Head of caudate nucleus (tissue), 42 donors: ENCODE measurements at regions not wholly inside any gene's neighbourhood (a gene's known extent, or its start where the extent isn't known, plus 50 kb on each side); places are given as distances from the start of the nearest gene placed in this dataset.

Source experiments
- DNase-seq, 42 donors: peaks; one replicate each; pipeline versions ENCODE4 v3.0.0 to v3.0.0-alpha.2; 2020 to 2021; ENCODE audit warnings: mixed read lengths in 7 of 42
- intact Hi-C: fragments of 100-400 bp; cut with DNase I; formaldehyde crosslinking; loops from one replicate; pipeline ENCODE4 v1.15.0; 2022

- no peak for DNase-seq
- intact Hi-C loops = no loop called here
These were observed 161.0 kb downstream of the RNF152 start for GRCh38 chr18:61731693-61732376.

- DNase-seq = no peak
- intact Hi-C loops = no loop called here
These were observed 161.6 kb downstream of the RNF152 start for GRCh38 chr18:61731178-61731577.

- intact Hi-C loops = no loop called here
These were observed 163.5 kb downstream of the RNF152 start for GRCh38 chr18:61729322-61729721.

GRCh38 chr18:61727241-61728193 lies 165.3 kb downstream of the RNF152 start:
- intact Hi-C loops = no loop called here

More at GRCh38 chr18:61729322-61729721, 163.5 kb downstream of the RNF152 start:
- no peak for DNase-seq

GRCh38 chr18:61724532-61724931 lies 168.3 kb downstream of the RNF152 start:
- intact Hi-C loops = no loop called here
- no peak for DNase-seq

More at GRCh38 chr18:61727241-61728193, 165.3 kb downstream of the RNF152 start:
- DNase-seq = no peak

- intact Hi-C loops = no loop called here
- DNase-seq = no peak
These were observed 170.6 kb downstream of the RNF152 start for GRCh38 chr18:61722247-61722646.

GRCh38 chr18:61720496-61720895 lies 172.3 kb downstream of the RNF152 start:
- intact Hi-C loops = no loop called here

GRCh38 chr18:61719671-61720070 lies 173.1 kb downstream of the RNF152 start:
- DNase-seq = no peak
- intact Hi-C loops = no loop called here

More at GRCh38 chr18:61720496-61720895, 172.3 kb downstream of the RNF152 start:
- DNase-seq = no peak

GRCh38 chr18:61718944-61719343 lies 173.9 kb downstream of the RNF152 start:
- DNase-seq = no peak
- intact Hi-C loops = no loop called here

- intact Hi-C loops = no loop called here
- DNase-seq = no peak
These were observed 178.4 kb downstream of the RNF152 start for GRCh38 chr18:61714421-61714820.

GRCh38 chr18:61713502-61713901 lies 179.3 kb downstream of the RNF152 start:
- no peak for DNase-seq
- intact Hi-C loops = no loop called here

- DNase-seq = no peak
- intact Hi-C loops = no loop called here
These were observed 182.7 kb downstream of the RNF152 start for GRCh38 chr18:61710082-61710620.

GRCh38 chr18:61706276-61706915 lies 186.4 kb downstream of the RNF152 start:
- intact Hi-C loops = no loop called here
- DNase-seq = no peak

- intact Hi-C loops = no loop called here
- no peak for DNase-seq
These were observed 189.3 kb downstream of the RNF152 start for GRCh38 chr18:61703508-61703907.

- DNase-seq = no peak
- intact Hi-C loops = no loop called here
These were observed 190.8 kb downstream of the RNF152 start for GRCh38 chr18:61702007-61702406.

- intact Hi-C loops = no loop called here
- DNase-seq = no peak
These were observed 193.3 kb downstream of the RNF152 start for GRCh38 chr18:61699397-61700110.

- intact Hi-C loops = no loop called here
- no peak for DNase-seq
These were observed 195.4 kb downstream of the RNF152 start for GRCh38 chr18:61697306-61697909.

- intact Hi-C loops = no loop called here
- no peak for DNase-seq
These were observed 198.6 kb downstream of the RNF152 start for GRCh38 chr18:61694236-61694635.
